DOHH2 (cell line): ENCODE measurements at regions not wholly inside any gene's neighbourhood (a gene's known extent, or its start where the extent isn't known, plus 50 kb on each side); places are given as distances from the start of the nearest gene placed in this dataset.

Experiments used
- CTCF ChIP-seq: fragments of 200-600 bp; sonication (generic); IDR thresholded peaks from one replicate; pipeline ENCODE4 v1.5.1; 2014; ENCODE audit warnings: antibody characterized with exemption, mild to moderate bottlenecking, low read depth, low read length; ENCODE audit not compliant: poor library complexity, severe bottlenecking
- EZH2phosphoT487 ChIP-seq: fragments of 200-600 bp; sonication (generic); IDR thresholded peaks from 2 replicates; pipeline ENCODE4 v1.6.1; 2017; ENCODE audit warnings: borderline replicate concordance, mild to moderate bottlenecking, antibody characterized with exemption, low read length, moderate library complexity, mixed read lengths

DNA sequence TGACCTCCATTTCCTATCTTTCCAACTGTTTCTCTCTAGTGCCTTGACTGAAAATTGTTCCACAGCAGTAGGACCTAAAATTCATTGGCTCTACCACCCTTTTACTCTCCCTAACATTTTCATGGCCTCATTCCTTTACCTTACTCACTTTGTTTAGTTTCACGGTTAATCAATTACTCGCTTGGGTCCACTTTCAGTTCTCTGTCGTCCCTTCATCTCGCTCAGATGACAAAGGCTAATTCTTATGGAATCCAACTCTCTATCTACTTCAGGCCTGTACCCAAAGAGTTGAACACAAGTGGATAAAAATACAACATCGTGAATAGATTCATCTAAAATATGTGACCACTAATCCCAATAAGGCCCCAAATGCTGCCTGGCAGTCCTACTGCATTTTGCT is 85.9 kb upstream of the ADO start:
- TF ChIP-seq CTCF (no peak), EZH2phosphoT487 (no peak)
